ENCODE measurements at regions not wholly inside any gene's neighbourhood (a gene's known extent, or its start where the extent isn't known, plus 50 kb on each side); places are given as distances from the start of the nearest gene placed in this dataset.

DNA sequence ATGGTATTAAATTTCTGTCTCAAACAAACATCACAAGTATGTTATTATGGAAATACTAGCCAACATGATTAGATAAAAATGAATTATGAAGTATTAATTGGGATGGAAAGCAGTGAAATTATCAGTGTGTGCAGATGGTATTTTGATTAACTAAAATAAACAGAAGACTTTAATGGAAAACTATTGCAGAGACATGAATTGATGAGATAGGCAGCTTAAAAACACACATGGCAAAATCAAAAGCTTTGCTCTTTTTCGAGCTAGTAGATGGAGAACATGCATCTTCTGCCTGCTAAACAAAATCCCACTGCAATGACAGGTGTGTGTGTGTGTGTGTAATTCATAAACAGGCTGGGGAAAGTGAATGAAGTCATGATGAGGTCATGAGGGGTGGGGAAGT, 426.2 kb downstream of the MTRR start:
- DNase-seq (ENCODE audit: insufficient read length): no peak
- no peak for FAIRE-seq
- no peak for TF ChIP-seq TAF1 (IDR thresholded peaks at IDR 0.05; ENCODE audit: borderline replicate concordance, low read depth, low read length)
- no peak for TF ChIP-seq POLR2A (IDR thresholded peaks at IDR 0.05; ENCODE audit: low read depth, low read length)
- TF ChIP-seq POLR2AphosphoS5 (IDR thresholded peaks at IDR 0.05; ENCODE audit: low read depth, low read length): no peak

- TF ChIP-seq POLR2AphosphoS5 (IDR thresholded peaks at IDR 0.05; ENCODE audit: low read depth, low read length): no peak
- no peak for TF ChIP-seq TAF1 (IDR thresholded peaks at IDR 0.05; ENCODE audit: borderline replicate concordance, low read depth, low read length)
- no peak for TF ChIP-seq POLR2A (IDR thresholded peaks at IDR 0.05; ENCODE audit: low read depth, low read length)
- FAIRE-seq (no peak), DNase-seq (ENCODE audit: insufficient read length) (no peak)
These were observed 430.8 kb downstream of the MTRR start for GRCh38 chr5:8299716-8300115.

DNA sequence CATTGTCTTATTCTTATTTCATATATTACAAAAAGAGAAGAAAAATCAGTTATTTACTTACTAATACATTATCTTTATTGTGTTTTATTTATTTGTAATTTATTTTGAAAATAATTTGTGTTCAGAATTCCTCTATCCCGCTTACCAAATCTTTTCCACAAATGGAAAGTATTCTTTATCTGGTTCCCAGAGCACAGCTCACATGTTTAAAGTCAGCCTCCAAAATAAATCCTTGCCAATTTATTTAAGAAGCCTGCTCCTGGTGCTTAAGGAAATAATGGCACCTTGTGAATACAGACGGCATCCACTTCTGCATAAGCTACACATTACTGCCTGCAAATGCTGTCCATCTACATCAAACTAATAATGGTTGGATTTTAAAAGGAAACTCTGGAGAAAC, 435.4 kb downstream of the MTRR start:
- DNase-seq (ENCODE audit: insufficient read length) (no peak), FAIRE-seq (no peak)
- TF ChIP-seq TAF1 (IDR thresholded peaks at IDR 0.05; ENCODE audit: borderline replicate concordance, low read depth, low read length) (no peak), POLR2A (IDR thresholded peaks at IDR 0.05; ENCODE audit: low read depth, low read length) (no peak), POLR2AphosphoS5 (IDR thresholded peaks at IDR 0.05; ENCODE audit: low read depth, low read length) (no peak)

DNA sequence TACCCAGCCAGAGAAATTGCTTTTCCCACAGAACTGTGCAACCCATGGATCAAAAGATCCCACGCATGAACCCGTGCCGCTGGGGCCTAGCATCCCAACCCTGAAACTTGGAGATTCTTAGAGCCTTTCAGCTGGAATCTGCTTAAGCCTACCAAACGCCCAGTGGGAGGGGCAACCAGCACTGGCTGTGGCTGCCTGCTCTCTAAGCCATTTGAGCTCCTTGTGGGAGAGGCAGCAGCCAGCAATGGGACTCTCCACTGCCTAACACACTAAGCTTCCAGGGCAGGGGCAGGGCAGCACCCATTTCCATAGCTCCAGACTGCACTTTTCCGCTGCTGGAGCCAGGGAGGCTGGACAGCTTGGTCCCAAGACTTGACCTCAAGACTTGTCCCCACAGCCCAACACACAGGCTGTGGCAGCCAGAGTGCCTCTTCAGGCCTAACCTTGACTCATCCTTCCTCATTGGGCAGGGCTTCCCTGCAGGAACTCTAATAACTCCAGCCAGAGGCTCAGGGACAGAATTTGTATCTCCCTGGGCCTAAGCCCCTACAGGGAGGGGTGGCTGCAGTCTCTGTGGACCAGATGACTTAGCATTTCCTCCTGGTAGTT, 437.4 kb downstream of the MTRR start:
- TF ChIP-seq POLR2AphosphoS5 (IDR thresholded peaks at IDR 0.05; ENCODE audit: low read depth, low read length) (no peak), TAF1 (IDR thresholded peaks at IDR 0.05; ENCODE audit: borderline replicate concordance, low read depth, low read length) (no peak), POLR2A (IDR thresholded peaks at IDR 0.05; ENCODE audit: low read depth, low read length) (no peak)
- no peak for DNase-seq (ENCODE audit: insufficient read length)
- FAIRE-seq: no peak

DNA sequence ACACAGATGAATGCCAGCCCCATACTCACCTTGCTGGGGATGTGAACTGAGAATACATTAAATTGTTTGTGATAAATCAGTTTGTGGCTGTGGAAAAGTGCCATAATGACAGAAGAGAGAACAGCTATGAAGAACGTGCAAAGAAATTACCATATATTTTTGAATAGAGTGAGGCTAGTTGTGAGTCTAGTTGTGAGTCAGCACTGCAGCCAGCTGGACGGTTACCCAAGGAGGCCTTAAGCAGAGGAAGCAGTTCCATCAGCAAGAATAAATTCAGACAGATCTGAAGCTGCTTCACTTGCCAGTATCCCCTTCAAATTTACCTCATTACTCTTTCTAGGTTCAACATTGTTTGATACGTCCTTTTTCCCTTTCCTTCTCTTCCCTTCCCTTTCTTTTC, 446.0 kb downstream of the MTRR start:
- no peak for TF ChIP-seq POLR2A (IDR thresholded peaks at IDR 0.05; ENCODE audit: low read depth, low read length)
- no peak for TF ChIP-seq TAF1 (IDR thresholded peaks at IDR 0.05; ENCODE audit: borderline replicate concordance, low read depth, low read length)
- TF ChIP-seq POLR2AphosphoS5 (IDR thresholded peaks at IDR 0.05; ENCODE audit: low read depth, low read length): no peak
- FAIRE-seq (no peak), DNase-seq (ENCODE audit: insufficient read length) (no peak)

GRCh38 chr5:8316608-8317280, 447.8 kb downstream of the MTRR start:
- no peak for FAIRE-seq
- no peak for DNase-seq (ENCODE audit: insufficient read length)

GRCh38 chr5:8317335-8317734, 448.4 kb downstream of the MTRR start:
- TF ChIP-seq POLR2AphosphoS5 (IDR thresholded peaks at IDR 0.05; ENCODE audit: low read depth, low read length) (no peak), TAF1 (IDR thresholded peaks at IDR 0.05; ENCODE audit: borderline replicate concordance, low read depth, low read length) (no peak), POLR2A (IDR thresholded peaks at IDR 0.05; ENCODE audit: low read depth, low read length) (no peak)
- FAIRE-seq (no peak), DNase-seq (ENCODE audit: insufficient read length) (no peak)

More at GRCh38 chr5:8316608-8317280, 447.8 kb downstream of the MTRR start:
- TF ChIP-seq TAF1 (IDR thresholded peaks at IDR 0.05; ENCODE audit: borderline replicate concordance, low read depth, low read length) (no peak), POLR2AphosphoS5 (IDR thresholded peaks at IDR 0.05; ENCODE audit: low read depth, low read length) (no peak), POLR2A (IDR thresholded peaks at IDR 0.05; ENCODE audit: low read depth, low read length) (no peak)

DNA sequence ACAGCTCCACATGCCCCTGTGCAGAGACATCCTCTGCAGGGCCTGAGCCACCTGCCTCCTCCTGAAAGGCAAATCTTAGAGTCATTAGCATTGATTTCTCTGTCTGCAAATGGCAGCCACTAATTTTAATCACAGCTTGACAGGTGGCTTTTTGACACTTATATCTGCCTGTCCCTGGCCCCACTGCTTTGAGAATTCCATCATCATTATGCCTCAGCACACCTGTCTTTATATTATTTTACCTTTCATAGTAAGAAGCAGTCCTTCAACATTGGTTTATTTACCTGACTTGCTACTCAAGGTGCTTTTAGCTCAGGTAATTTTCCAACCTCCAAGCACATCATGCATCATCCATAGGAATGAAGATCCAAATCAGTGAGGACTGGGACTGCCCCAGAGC, 451.3 kb downstream of the MTRR start:
- DNase-seq (ENCODE audit: insufficient read length) (no peak), FAIRE-seq (no peak)
- no peak for TF ChIP-seq POLR2AphosphoS5 (IDR thresholded peaks at IDR 0.05; ENCODE audit: low read depth, low read length)
- no peak for TF ChIP-seq TAF1 (IDR thresholded peaks at IDR 0.05; ENCODE audit: borderline replicate concordance, low read depth, low read length)
- no peak for TF ChIP-seq POLR2A (IDR thresholded peaks at IDR 0.05; ENCODE audit: low read depth, low read length)

DNA sequence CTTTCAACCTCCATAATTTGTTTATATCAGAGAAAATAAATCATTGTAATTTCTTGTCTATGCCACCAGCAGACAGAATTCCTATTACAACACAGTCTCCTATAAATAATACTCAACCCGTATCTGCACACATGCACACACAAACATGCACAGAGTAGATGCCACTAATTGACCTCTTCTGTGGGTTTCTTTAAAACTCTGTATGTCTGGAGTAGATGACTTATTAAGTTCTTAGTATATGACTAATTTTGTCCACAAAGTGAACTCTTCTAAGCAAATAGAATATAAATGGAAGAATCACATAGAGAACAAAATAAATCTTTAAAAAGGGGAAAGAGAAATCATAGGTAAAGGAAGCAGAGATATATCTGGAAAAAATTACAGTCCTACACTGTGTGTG, 452.3 kb downstream of the MTRR start:
- FAIRE-seq (no peak), DNase-seq (ENCODE audit: insufficient read length) (no peak)
- TF ChIP-seq POLR2A (IDR thresholded peaks at IDR 0.05; ENCODE audit: low read depth, low read length) (no peak), POLR2AphosphoS5 (IDR thresholded peaks at IDR 0.05; ENCODE audit: low read depth, low read length) (no peak), TAF1 (IDR thresholded peaks at IDR 0.05; ENCODE audit: borderline replicate concordance, low read depth, low read length) (no peak)

- TF ChIP-seq TAF1 (IDR thresholded peaks at IDR 0.05; ENCODE audit: borderline replicate concordance, low read depth, low read length) (no peak), POLR2AphosphoS5 (IDR thresholded peaks at IDR 0.05; ENCODE audit: low read depth, low read length) (no peak), POLR2A (IDR thresholded peaks at IDR 0.05; ENCODE audit: low read depth, low read length) (no peak)
- DNase-seq (ENCODE audit: insufficient read length): no peak
- FAIRE-seq: no peak
These were observed 453.5 kb downstream of the MTRR start for GRCh38 chr5:8322484-8322883.

GRCh38 chr5:8327016-8327415, 458.1 kb downstream of the MTRR start:
- DNase-seq (ENCODE audit: insufficient read length) (no peak), FAIRE-seq (no peak)
- no peak for TF ChIP-seq TAF1 (IDR thresholded peaks at IDR 0.05; ENCODE audit: borderline replicate concordance, low read depth, low read length)
- no peak for TF ChIP-seq POLR2A (IDR thresholded peaks at IDR 0.05; ENCODE audit: low read depth, low read length)
- TF ChIP-seq POLR2AphosphoS5 (IDR thresholded peaks at IDR 0.05; ENCODE audit: low read depth, low read length): no peak

DNA sequence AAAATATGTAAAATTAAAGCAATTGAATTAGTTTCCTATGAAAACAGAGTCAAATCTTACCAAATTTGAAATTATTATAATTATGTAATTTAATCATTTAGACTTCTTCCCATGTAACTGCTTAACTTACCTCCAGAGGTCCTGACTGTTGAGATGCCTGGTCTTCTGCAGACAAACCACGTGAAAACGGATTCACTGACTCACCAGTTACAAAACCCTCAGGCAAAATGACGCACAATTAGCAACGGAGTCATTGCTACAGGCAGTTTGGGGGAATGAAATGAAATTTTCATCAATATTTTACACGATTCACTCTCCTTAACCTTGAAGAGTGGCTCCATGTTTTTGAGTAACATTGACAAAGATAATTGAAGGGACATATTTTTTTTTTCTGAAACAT, 460.8 kb downstream of the MTRR start:
- DNase-seq (ENCODE audit: insufficient read length) (no peak), FAIRE-seq (no peak)
- TF ChIP-seq POLR2A (IDR thresholded peaks at IDR 0.05; ENCODE audit: low read depth, low read length): no peak
- no peak for TF ChIP-seq POLR2AphosphoS5 (IDR thresholded peaks at IDR 0.05; ENCODE audit: low read depth, low read length)
- TF ChIP-seq TAF1 (IDR thresholded peaks at IDR 0.05; ENCODE audit: borderline replicate concordance, low read depth, low read length): no peak
